T-cell (primary cell): ENCODE measurements at regions not wholly inside any gene's neighbourhood (a gene's known extent, or its start where the extent isn't known, plus 50 kb on each side); places are given as distances from the start of the nearest gene placed in this dataset.
A peak's percentile ranks its signal among the peaks of the same experiment; 100 is the strongest.

ENCODE experiments used
- ATAC-seq, 4 experiments: fragments of 200-7000 bp in 3 of 4; fragments of 150-1000 bp in 1 of 4; cut with Tn5 transposase; replicated peaks in 1 of 4; 1 replicate in 3 of 4; 2 replicates in 1 of 4; pipeline ENCODE4 v1.10.0; 2021; ENCODE audit warnings: moderate library complexity in 3 of 4, mild to moderate bottlenecking in 2 of 4, moderate number of reproducible peaks in 1 of 4
- CTCF ChIA-PET, 2 donors: fragments of 300-600 bp; sonication (Branson Sonifier 250); formaldehyde crosslinking; loops; one replicate each; lab custom pipeline; 2022; ENCODE audit warnings: antibody characterized with exemption in 2 of 2; lab: Charles Lee
- POLR2A ChIA-PET, 2 donors: fragments of 300-600 bp; sonication (Branson Sonifier 250); formaldehyde crosslinking; loops; one replicate each; lab custom pipeline; 2022; ENCODE audit warnings: antibody characterized with exemption in 2 of 2; lab: Charles Lee
- DNase-seq, 35 experiments: peaks; one replicate each; pipeline versions ENCODE4 v3.0.0 to v3.0.0-alpha.2; 2013 to 2023
- H3K27ac ChIP-seq: one replicate; pipeline ENCODE4 v1.5.1; 2013; ENCODE audit warnings: low read length
- H3K27me3 ChIP-seq, 2 experiments: replicated peaks in 1 of 2; 1 replicate in 1 of 2; 2 replicates in 1 of 2; pipeline versions ENCODE4 v1.6.1 to v1.7.0; 2013; ENCODE audit warnings: low read length in 1 of 2, mixed read lengths in 1 of 2; ENCODE audit not compliant: control insufficient read depth in 2 of 2, insufficient read depth in 2 of 2; ENCODE audit errors: extremely low read depth in 1 of 2
- H3K36me3 ChIP-seq, 2 donors: 1 replicate in 1 of 2; 2 replicates in 1 of 2; pipeline versions ENCODE4 v1.6.1 to v1.7.0; 2013; ENCODE audit warnings: low read length in 1 of 2; ENCODE audit not compliant: control insufficient read depth in 2 of 2, insufficient read depth in 1 of 2; ENCODE audit errors: extremely low read depth in 1 of 2
- H3K4me1 ChIP-seq, 2 experiments: 1 replicate in 1 of 2; 2 replicates in 1 of 2; pipeline versions ENCODE4 v1.6.1 to v1.7.0; 2013; ENCODE audit warnings: low read length in 2 of 2, mixed read lengths in 1 of 2; ENCODE audit not compliant: insufficient read depth in 2 of 2, control insufficient read depth in 1 of 2; ENCODE audit errors: extremely low read depth in 1 of 2
- H3K4me3 ChIP-seq, 2 donors: 1 replicate in 1 of 2; 2 replicates in 1 of 2; pipeline versions ENCODE4 v1.5.1 to v1.7.0; 2013; ENCODE audit warnings: mild to moderate bottlenecking in 2 of 2, low read length in 1 of 2, moderate library complexity in 1 of 2; ENCODE audit not compliant: control insufficient read depth in 1 of 2; ENCODE audit errors: extremely low read depth in 1 of 2
- H3K9me3 ChIP-seq: 2 replicates; pipeline ENCODE4 v1.7.0; 2013
- H3K27ac Mint-ChIP-seq, 2 donors: one replicate each; pipeline ENCODE4 v1.8.0; 2020 to 2021; ENCODE audit warnings: mild to moderate bottlenecking in 2 of 2, mixed read lengths in 2 of 2
- H3K27me3 Mint-ChIP-seq, 2 donors: one replicate each; pipeline ENCODE4 v1.8.0; 2021 to 2022; ENCODE audit warnings: mixed read lengths in 2 of 2
- H3K36me3 Mint-ChIP-seq: one replicate; pipeline ENCODE4 v1.8.0; 2021; ENCODE audit warnings: mixed read lengths
- H3K4me1 Mint-ChIP-seq, 3 donors: one replicate each; pipeline ENCODE4 v1.8.0; 2020 to 2022; ENCODE audit warnings: mixed read lengths in 3 of 3, mild to moderate bottlenecking in 1 of 3
- H3K4me3 Mint-ChIP-seq, 3 donors: one replicate each; pipeline ENCODE4 v1.8.0; 2020 to 2022; ENCODE audit warnings: mild to moderate bottlenecking in 3 of 3, mixed read lengths in 3 of 3, moderate library complexity in 3 of 3
- H3K9me3 Mint-ChIP-seq, 3 donors: one replicate each; pipeline ENCODE4 v1.8.0; 2020 to 2022; ENCODE audit warnings: mixed read lengths in 3 of 3
- WGBS: methylation state at CpG from one replicate; pipeline ENCODE4 v1.1.5; 2013; ENCODE audit warnings: missing lambda C conversion rate; ENCODE audit not compliant: insufficient coverage; 5-methylcytosine and 5-hydroxymethylcytosine counted together

GRCh38 chr2:172179045-172179701, 76.5 kb upstream of the DLX2 start:
- ATAC-seq (peak in 1 of 4 experiments; percentile 32), DNase-seq (peak in 1 of 35 experiments; percentile 20)
- Mint-ChIP-seq H3K27ac (no peak overlapping the region), H3K36me3 (no peaks in the 10 kb centered on the region), H3K4me1 (peaks cover 21 to 36% (median 32%) of the 10 kb centered on the region in 3 donors), H3K4me3 (no peak overlapping the region), H3K27me3 (no peaks in the 10 kb centered on the region), H3K9me3 (peaks cover 0 to 4% (median 0%) of the 10 kb centered on the region in 3 donors)
- no CpG with 5 or more reads among the region's 4 CpGs for WGBS
- Histone ChIP-seq H3K27ac (no peak overlapping the region), H3K4me1 (peaks cover 2 to 15% of the 10 kb centered on the region in 2 experiments), H3K9me3 (no peaks in the 10 kb centered on the region), H3K36me3 (no peaks in the 10 kb centered on the region), H3K27me3 (peaks cover 0 to 3% of the 10 kb centered on the region in 2 experiments), H3K4me3 (no peak overlapping the region)
- ChIA-PET POLR2A (no interaction called here), CTCF (interaction anchor here in 1 of 2 donors (0.6 kb wide), 1 partner anchor 192 kb away, joined by 5 read pairs; no protein-coding TSS in a partner anchor)

GRCh38 chr2:172181840-172182239, 79.1 kb upstream of the DLX2 start:
- 96% methylated on average over 3 of the region's 3 CpGs for WGBS
- CTCF ChIA-PET = no interaction called here
- DNase-seq (no peak), ATAC-seq (no peak)
- H3K4me1 Mint-ChIP-seq = peaks cover 21 to 36% (median 32%) of the 10 kb centered on the region in 3 donors
- no peak overlapping the region for H3K4me3 Mint-ChIP-seq
- H3K36me3 Mint-ChIP-seq = no peaks in the 10 kb centered on the region
- Histone ChIP-seq H3K27ac (no peak overlapping the region), H3K27me3 (no peaks in the 10 kb centered on the region), H3K4me1 (peaks cover 2 to 15% of the 10 kb centered on the region in 2 experiments), H3K36me3 (no peaks in the 10 kb centered on the region), H3K4me3 (no peak overlapping the region), H3K9me3 (no peaks in the 10 kb centered on the region)
- no peak overlapping the region for H3K27ac Mint-ChIP-seq
- no peaks in the 10 kb centered on the region for H3K27me3 Mint-ChIP-seq
- H3K9me3 Mint-ChIP-seq = peaks cover 0 to 14% (median 0%) of the 10 kb centered on the region in 3 donors
- POLR2A ChIA-PET = no interaction called here

GRCh38 chr2:172182624-172183023, 79.9 kb upstream of the DLX2 start:
- WGBS = no CpG with 5 or more reads among the region's 4 CpGs
- no peak overlapping the region for H3K4me3 Mint-ChIP-seq
- ChIA-PET CTCF (no interaction called here), POLR2A (no interaction called here)
- peaks cover 2 to 15% of the 10 kb centered on the region in 2 experiments for H3K4me1 ChIP-seq
- ATAC-seq (no peak), DNase-seq (no peak)
- H3K27me3 ChIP-seq = no peaks in the 10 kb centered on the region
- no peaks in the 10 kb centered on the region for H3K36me3 ChIP-seq
- H3K27ac ChIP-seq = no peak overlapping the region
- H3K27me3 Mint-ChIP-seq = no peaks in the 10 kb centered on the region
- H3K9me3 ChIP-seq = no peaks in the 10 kb centered on the region
- H3K36me3 Mint-ChIP-seq = no peaks in the 10 kb centered on the region
- peaks cover 21 to 36% (median 32%) of the 10 kb centered on the region in 3 donors for H3K4me1 Mint-ChIP-seq
- H3K9me3 Mint-ChIP-seq = peaks cover 0 to 14% (median 0%) of the 10 kb centered on the region in 3 donors
- H3K4me3 ChIP-seq = no peak overlapping the region
- H3K27ac Mint-ChIP-seq = no peak overlapping the region

GRCh38 chr2:172193331-172194089, 90.8 kb upstream of the DLX2 start:
- H3K27ac ChIP-seq = no peak overlapping the region
- H3K27me3 Mint-ChIP-seq = peaks cover 0 to 2% of the 10 kb centered on the region in 2 donors
- peaks cover 2% of the 10 kb centered on the region for H3K9me3 ChIP-seq
- POLR2A ChIA-PET = no interaction called here
- H3K36me3 Mint-ChIP-seq = peaks cover 14% of the 10 kb centered on the region
- no peak overlapping the region for H3K4me3 ChIP-seq
- H3K36me3 ChIP-seq = no peaks in the 10 kb centered on the region
- peak overlapping the region in 1 of 2 donors; percentile 39 for H3K27ac Mint-ChIP-seq
- peaks cover 13 to 26% (median 15%) of the 10 kb centered on the region in 3 donors for H3K9me3 Mint-ChIP-seq
- CTCF ChIA-PET = interaction anchor here (0.6 to 1.2 kb wide), 3 partner anchors 15 to 147 kb away, joined by 3 read pairs; no protein-coding TSS in a partner anchor
- peaks cover 0 to 3% of the 10 kb centered on the region in 2 experiments for H3K4me1 ChIP-seq
- ATAC-seq (no peak), DNase-seq (no peak)
- H3K4me3 Mint-ChIP-seq = no peak overlapping the region
- peaks cover 0 to 6% of the 10 kb centered on the region in 2 experiments for H3K27me3 ChIP-seq
- H3K4me1 Mint-ChIP-seq = peaks cover 9 to 13% (median 12%) of the 10 kb centered on the region in 3 donors
- WGBS = no CpG with 5 or more reads among the region's 6 CpGs

- CTCF ChIA-PET = no interaction called here
- H3K27me3 ChIP-seq = peaks cover 0 to 6% of the 10 kb centered on the region in 2 experiments
- H3K36me3 ChIP-seq = no peaks in the 10 kb centered on the region
- H3K27ac ChIP-seq = no peak overlapping the region
- POLR2A ChIA-PET = no interaction called here
- peaks cover 0 to 3% of the 10 kb centered on the region in 2 experiments for H3K4me1 ChIP-seq
- Mint-ChIP-seq H3K9me3 (peaks cover 17 to 30% (median 18%) of the 10 kb centered on the region in 3 donors), H3K4me1 (peaks cover 9 to 13% (median 12%) of the 10 kb centered on the region in 3 donors), H3K36me3 (peaks cover 18% of the 10 kb centered on the region), H3K4me3 (no peak overlapping the region), H3K27ac (no peak overlapping the region), H3K27me3 (peaks cover 0 to 5% of the 10 kb centered on the region in 2 donors)
- H3K4me3 ChIP-seq = no peak overlapping the region
- WGBS = 91% methylated on average over 4 of the region's 6 CpGs
- H3K9me3 ChIP-seq = peaks cover 2% of the 10 kb centered on the region
- DNase-seq (no peak), ATAC-seq (no peak)
Measured at GRCh38 chr2:172195836-172196376, 93.2 kb upstream of the DLX2 start.

GRCh38 chr2:172196768-172197431, 94.2 kb upstream of the DLX2 start:
- Mint-ChIP-seq H3K4me3 (peak overlapping the region in 2 of 3 donors; percentile 4 to 41), H3K36me3 (peaks cover 18% of the 10 kb centered on the region), H3K4me1 (peaks cover 9 to 13% (median 12%) of the 10 kb centered on the region in 3 donors), H3K27ac (no peak overlapping the region), H3K9me3 (peaks cover 17 to 30% (median 18%) of the 10 kb centered on the region in 3 donors), H3K27me3 (peaks cover 0 to 5% of the 10 kb centered on the region in 2 donors)
- H3K27ac ChIP-seq = no peak overlapping the region
- WGBS = 25% methylated on average over 11 of the region's 17 CpGs
- CTCF ChIA-PET = no interaction called here
- POLR2A ChIA-PET = no interaction called here
- H3K4me1 ChIP-seq = peaks cover 0 to 3% of the 10 kb centered on the region in 2 experiments
- H3K9me3 ChIP-seq = peaks cover 2% of the 10 kb centered on the region
- H3K27me3 ChIP-seq = peaks cover 0 to 6% of the 10 kb centered on the region in 2 experiments
- ATAC-seq (peak in 3 of 4 experiments; percentile 43 to 81 (median 50)), DNase-seq (peak in 10 of 35 experiments; percentile 3 to 38 (median 8))
- no peaks in the 10 kb centered on the region for H3K36me3 ChIP-seq
- H3K4me3 ChIP-seq = no peak overlapping the region
